NOMO-1 treated with dmso at 0.1 percent for 144 hours (cell line): ENCODE measurements at regions not wholly inside any gene's neighbourhood (a gene's known extent, or its start where the extent isn't known, plus 50 kb on each side); places are given as distances from the start of the nearest gene placed in this dataset.

Experiments
- DNase-seq: peaks from one replicate; lab custom pipeline; 2025; ENCODE audit not compliant: unreplicated experiment; lab: John Stamatoyannopoulos, UW

DNA sequence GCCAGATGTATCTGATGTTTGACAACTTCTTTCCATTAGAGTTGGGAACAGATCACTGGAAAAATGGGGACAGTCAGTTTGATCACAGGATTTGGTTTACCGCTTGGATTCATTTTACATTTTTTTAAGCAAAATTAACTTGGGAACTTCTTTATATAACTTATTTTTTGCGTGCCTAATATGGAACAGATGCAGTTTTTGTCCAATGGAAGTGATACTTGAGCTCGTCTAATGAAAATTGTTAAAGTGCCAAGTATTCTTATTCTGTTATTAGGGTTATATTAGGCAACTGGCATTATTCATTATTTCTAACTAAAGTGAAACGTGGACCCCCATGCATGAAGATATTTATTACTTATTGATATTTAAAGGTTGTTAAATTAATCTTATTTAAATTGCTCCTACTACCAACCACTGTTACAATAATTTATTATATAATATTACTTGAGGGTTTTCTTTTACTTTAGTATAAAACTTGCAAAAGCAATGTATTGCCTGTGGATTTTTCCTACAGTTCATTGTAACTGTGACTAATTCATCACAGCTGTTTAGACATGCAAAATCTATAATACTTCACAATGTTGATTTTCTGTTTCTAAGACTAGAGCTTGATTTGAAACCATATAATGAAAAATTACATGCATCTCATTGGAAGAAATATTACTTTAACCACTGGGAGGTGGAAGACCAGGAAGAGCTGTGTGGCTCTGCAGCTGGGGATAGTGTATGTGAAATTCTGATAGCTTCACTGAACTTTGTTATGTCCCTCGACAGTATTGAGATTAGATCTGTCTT is 787.3 kb upstream of the WWC1 start:
- DNase-seq = no peak

DNA sequence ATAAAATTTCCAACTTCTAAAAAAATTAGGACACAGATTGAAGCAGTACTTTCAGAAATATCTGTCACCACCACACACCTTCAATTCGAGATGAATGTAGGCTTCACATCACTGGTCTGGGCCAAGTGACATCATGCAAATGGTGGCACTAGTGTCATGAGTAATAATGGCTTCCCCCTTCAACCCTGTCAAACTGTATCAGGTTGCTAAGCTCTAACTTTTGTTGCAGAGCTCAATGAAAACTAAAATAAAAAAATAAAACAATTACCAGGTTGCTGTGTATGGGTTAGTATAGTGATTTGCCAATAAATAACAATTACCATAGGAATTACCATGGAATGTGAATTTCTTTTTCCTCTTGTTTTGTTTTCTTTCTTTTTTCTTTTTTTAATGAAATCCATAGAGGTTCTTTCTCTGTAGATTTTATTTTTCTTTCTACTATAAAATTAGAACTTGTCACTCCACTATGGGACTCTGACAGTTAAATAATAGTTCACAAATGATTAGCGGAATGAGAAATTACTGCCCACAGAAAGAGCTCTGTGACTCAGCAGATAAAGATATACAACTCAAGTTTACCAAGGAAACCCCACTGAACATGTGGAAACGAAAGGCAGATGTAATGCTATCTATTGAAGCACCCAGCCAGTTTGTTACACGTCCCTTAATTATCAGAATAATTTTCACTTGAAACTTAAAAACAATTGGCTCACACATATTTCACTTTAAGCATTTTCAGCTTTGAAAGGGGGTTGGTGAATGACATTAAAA is 783.8 kb upstream of the WWC1 start:
- DNase-seq = no peak

DNA sequence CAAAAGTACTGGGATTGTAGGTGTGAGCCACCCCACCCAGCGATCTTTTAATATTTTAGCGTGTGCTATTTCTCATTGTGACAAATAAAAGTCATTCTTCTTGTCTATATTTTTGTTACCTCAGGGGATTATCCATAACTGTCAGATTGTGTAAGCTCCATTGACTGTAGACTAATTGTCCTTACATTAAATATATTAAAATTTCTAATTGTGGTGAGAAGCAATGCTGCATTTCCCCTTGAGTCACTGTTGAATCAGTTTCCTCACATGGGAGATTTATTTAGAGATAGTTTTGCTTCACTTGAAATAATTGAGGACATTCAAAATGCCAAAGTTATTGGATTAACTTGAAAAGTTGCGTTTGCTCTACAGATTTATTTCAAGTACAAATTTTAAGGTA is 782.4 kb upstream of the WWC1 start:
- DNase-seq = no peak

DNA sequence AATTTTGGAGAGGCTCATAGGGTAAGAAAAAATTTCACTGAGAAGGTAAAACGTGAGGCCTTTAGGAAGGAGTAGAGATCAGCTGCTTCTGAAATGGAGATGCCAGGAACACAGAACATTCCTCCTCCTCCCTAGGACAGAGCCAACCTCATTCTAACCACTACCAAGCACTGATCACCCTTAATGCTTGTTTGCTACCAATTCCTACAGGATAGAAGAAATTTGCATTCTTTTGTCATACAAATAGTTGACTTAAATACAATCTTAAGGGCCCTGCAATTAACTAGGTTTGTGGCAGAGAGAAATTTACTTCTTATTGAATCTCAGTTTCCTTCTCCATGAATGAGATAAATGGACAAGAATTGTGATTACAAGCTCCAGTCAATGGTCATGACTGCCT is 780.2 kb upstream of the WWC1 start:
- DNase-seq = no peak

DNA sequence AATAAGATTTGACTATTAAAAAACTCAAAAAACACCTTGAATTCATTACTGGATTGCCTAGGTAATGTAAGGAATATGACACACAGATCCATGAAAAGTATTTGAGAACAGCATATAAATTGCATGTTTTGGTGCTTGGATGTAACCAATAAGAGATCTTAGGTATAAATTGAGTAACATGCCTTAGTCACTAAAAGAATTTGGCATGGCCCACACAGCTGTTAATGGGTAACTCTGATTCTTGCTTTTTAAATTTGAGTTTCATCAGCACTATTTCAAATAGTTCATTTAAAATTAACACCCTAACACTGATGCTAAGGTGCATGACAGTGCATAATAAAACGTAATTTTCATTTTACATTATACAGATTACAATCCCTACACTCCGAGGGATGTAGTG is 779.3 kb upstream of the WWC1 start:
- DNase-seq = no peak

DNA sequence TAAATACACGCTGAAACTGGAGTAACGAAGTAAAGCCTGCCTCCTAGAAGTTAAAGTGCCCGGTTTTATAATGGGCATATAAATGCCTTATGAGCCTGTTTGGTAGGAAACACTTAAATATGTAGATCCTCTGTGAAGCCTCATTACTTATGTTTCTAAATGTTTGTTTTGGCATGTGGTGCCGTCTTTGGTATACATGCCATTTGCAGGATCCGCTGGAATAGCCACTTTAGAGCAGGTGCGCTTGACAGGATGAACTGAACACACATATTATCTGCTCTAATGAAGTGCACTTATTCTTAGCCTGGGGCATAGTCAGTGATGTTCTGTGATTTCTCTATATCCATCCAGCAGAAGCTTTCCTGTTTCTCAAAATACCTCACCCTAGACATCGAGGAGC is 778.1 kb upstream of the WWC1 start:
- DNase-seq = no peak

DNA sequence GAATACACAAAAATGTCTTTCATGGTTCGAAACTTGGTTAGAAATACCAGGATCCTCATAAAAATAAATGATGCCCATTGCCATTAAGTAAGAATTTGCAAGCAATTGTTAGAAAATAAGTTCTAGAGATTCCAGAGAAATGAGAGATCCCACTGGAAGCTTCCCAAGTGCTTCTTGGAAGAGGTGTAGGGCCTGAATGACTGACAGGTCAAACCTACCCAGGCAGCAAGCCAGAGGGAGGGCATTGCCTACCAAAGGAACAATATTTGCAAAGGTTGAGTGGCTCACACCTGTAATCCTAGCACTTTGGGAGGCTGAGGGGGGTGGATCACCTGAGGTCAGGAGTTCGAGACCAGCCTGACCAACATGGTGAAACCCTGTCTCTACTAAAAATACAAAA is 777.0 kb upstream of the WWC1 start:
- no peak for DNase-seq

DNA sequence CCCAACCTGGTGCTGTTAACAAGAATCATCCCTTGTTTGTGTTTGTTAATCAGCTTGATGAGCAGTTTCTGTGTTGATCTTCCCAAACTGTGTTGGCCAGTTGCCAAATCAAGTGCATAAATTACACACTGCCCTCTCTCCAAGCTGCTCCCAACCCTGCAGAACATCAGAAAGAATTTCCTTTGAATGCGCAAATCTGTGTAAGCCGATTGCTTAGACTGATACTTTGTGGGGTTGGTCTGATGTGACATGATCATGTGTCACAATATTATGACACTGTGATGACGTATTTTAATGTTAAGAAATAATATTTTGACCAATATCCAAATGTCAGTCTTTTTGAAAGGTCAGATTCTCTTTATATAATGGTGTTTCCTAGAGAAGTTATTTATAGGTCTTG is 766.4 kb upstream of the WWC1 start:
- no peak for DNase-seq

DNA sequence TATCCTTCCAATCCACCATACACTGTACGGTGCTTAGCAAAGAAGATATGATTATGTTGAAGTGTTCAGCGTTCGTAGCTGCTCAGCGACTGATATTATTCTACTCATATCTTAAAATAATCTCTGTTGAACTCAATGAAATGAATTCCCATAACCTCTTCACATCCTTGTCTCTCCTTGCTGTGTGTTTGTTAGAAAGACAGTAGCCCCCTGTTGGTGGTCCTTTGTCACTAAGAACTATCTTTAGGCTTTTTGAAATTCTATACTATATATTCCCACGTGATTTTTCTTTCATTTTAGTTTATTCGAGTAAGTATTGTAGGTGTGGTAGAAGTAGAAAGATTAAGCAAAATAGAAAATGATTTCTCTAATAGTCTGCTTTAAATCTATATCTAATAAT is 762.8 kb upstream of the WWC1 start:
- DNase-seq = no peak

DNA sequence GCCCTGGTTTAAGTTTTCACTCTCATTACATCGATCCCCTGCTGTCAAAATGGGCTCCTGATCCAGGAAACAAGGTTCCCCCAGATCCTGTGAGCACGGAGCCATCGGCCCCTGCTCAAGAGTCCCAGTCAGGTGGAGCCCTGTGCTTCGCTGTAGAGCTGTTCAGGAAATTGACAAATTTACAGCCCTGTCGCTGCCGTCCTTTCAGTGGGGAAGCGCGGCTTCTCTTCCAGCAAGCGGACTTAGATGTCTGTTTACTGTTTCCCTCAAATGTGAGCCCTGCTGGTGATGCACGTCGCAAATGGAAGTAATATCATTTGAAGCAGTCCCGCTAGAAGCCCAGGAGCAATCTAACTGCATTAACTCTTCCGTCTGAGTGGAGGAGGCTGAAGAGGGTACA is 760.9 kb upstream of the WWC1 start:
- no peak for DNase-seq

DNA sequence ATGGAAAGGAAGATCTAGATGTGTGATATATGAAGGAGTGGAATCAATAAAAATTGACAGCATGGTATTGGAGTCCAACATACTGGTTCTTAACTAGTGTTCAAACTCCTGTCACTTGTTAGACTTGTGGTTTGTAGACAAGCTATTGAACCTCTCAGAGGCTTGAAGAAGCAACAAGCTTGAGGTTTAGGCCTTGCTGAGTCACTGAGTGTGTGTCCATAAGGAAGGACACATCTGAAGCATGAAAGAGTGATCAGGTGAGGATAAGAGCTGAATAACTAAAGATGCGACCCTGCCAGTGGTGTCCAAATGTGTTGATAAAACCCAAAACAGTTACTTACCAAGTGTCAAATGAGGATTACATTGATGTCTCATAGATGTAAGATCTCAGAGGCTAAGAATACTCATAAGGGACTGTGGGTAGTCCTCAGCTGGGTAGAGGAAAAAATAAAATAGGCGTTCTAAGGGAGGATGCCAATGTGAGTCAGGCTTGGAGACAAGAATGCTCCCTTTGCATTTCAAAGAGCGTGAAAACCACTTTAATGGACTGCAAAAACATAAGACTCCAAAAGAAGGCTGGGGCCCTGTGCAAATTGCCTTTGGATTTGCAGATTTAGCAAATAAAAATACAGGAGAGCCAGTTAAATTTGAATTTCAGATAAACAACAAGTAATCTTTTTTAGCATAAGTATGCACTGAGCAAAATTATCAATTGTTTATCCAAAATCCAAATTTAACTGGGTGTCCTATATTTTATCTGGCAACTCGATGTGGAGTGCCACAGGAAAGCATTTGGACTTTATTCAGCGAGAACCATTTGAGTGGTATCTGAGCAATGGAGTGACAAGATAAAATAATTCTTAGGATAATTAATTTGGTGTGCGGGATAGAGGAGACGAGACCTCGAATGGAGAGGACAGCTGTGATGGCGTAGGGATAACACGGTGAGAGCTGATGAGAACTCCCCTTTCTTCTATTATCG is 757.3 kb upstream of the WWC1 start:
- DNase-seq = no peak

DNA sequence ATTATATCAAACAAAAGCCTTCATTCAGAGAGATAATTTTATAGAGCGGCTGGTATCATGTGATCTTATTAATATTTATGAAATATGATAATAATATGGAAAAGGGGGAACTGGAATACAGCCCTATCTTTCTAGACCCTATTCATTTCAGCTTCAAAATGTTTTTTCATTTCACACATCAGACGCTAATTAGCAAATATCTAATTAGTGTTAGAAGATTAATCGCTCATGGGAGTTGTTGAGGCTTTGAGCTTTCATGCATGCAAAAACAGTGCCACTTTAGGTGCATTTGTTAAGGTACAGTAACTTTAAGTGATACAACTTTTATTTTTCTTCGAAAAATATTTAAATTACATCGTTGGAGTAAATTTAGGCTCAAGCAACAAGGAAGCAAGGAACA is 751.7 kb upstream of the WWC1 start:
- no peak for DNase-seq

DNA sequence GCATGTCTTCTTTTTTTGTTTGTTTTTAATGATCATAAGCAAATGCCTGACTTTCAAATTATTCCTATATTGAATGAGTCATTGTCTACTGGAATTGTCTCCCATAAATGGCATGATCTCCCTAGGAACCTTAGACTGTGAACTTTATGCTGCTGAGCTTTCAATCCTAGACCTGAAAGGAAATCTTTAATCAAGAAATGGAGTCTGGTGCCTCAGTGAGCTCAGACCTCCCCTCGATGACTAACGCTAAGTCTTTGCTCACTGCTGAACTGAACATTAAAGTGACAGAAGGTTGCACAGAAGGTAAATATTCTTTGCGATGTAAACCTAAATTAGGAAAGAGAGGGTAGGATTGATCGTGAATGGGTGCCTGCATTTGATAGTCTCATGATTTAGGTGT is 745.2 kb upstream of the WWC1 start:
- no peak for DNase-seq

DNA sequence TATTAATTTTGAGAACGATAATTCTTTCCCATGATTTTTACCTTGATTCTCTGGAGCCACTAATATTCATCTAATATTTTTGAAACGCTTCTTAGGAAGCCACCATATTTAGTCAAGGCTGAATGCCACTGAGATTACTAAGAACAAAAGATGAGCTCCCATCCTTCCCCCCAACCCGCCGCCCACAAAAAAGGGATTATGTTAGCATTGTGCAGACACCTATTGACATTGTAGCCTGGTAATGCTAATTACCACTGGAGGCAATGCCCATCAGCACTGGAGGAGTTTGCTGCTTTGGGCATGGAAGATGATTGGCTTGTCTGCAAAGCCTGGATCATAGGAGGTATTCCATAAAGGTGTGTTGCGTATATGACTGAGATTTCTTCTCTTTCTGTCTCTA is 739.1 kb upstream of the WWC1 start:
- DNase-seq = no peak

DNA sequence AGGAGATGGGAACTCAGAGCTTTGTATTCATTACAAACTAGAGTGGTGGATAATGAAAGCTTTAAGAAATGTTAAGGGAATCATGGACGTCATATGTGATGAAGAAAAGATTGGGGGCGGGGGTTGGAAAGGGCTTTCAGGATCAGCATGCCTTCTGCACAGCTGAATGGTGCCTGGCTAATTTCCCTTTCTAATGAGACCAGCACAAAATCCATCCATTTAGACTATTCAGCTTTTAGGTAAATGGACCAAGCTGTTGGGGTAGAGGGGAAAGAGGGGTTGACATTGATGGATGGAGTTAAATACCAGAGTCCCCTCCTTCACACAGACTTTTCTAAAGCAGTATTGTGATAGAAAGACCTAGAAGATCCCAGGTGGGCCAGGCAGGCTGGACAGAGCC is 737.9 kb upstream of the WWC1 start:
- DNase-seq = no peak

DNA sequence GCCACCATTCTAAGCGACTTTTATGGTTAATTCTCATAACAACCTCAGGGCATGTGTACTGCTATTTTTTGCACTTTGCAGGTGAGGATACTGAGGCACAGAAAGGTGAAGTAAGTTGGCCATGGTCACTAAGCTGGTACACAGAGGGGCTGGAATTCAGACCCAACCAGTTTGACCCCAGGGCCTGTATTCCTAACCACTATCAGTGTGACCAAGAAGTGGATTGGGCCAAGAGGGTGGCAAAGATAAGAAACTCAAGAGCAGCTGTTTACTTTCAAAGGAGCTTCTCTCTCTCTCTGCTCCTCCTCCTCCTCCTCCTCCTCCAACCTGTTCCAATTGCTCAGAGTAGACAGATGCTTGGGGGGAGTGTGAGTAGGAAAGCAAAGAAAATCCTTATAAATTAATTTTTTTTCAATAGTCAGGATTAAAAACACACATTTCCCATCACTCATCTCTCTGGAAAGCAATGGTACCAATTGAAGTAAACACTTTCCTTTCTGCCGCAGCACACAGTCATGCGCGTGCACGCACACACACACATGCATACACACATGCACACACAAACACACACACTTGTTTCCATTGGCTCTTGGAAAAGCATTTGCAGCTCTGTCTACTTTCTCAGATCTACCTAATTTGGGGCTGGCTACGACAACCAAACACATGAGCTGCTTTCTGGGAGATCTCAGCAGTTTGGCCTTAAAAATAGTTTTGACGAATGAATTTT is 736.7 kb upstream of the WWC1 start:
- DNase-seq = no peak

DNA sequence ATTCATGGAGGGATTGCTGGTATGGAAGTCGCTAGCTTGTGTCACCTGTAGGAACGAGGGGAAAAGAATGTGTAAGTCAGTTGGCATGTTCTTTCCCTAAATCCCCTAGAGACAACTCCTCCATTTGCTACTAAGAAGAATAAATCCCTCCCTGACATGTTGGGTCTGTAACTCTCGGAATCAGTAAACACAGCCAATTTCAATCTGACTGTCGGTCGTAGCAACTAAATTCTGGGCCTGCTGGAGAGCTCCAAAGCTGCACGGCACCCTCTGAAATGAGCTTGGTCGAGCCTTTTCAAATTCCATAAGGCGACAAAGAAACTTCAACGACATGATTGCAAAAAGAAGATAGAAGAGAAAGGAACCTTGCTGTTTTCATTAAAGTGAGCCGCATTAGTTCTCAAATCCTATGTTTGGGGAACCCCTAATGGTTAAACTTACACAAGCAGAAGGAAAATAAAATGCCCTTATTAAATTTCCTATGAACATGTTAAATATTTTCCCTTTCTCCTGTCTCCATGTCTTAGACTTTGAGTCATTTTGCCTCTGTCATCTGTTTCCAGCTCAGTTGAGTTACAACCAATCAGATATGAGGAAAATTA is 735.8 kb upstream of the WWC1 start:
- DNase-seq = no peak

DNA sequence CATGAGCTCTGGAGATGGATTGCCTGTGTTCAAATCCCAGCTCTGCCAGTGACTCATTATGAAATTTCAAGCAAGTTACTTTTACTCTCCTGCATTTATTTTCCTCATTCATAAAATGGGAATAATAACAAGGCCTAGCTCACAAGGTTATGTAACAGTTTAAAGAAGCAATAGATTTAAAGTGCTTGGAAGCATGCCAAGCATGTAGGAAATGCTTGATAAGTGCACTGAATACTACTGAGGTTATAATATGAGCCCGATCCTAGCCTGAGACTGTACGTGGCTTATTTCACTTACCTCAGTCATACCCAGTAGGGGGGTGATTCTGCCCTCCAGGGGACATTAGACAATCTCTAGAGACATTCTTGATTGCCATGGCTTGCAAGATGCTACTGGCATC is 734.1 kb upstream of the WWC1 start:
- DNase-seq = no peak

DNA sequence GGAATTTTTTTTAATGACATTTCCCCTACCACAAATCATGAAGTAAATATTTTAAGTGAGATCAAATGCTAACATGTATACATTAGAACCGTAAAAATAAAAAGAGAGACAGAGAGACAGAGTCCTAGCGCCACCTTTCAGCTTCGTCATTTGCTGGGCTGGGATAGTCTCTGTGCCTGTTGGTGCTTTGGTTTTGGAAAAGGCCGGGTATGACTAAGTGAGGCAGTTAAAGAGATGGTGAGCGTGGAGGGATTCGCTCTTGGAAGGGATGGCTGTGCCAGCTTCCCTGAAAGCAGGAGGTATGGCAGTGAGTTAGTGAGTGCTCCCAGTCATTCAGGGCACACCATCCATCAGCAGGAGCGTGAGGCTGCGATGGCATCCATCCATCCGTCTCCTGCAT is 729.6 kb upstream of the WWC1 start:
- DNase-seq = no peak

DNA sequence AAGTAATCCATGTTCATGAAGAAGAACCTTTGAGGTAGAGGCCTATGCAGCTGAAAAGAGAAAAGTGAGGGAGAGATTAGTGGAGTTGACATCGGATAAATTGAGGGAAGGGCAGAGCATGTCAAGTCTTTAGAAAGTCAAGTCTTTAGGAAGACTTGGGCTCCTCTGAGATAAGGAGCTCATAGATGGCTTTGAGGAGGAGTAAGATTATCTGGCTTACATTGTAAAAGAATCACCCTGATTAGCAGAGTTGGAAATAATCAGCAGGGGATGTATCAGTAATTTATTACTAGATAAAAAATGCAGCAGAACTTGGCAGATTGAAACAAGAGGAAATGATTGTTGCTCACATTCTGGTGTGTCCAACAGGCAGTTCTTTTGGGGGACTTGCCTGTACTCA is 727.2 kb upstream of the WWC1 start:
- DNase-seq = no peak
